ENCODE measurements at regions not wholly inside any gene's neighbourhood (a gene's known extent, or its start where the extent isn't known, plus 50 kb on each side); places are given as distances from the start of the nearest gene placed in this dataset.

GRCh38 chr16:60295451-60295850 lies 1561.3 kb upstream of the GOT2 start:
- H3K27me3 ChIP-seq (ENCODE audit: low read length): no peaks in the 10 kb centered on the region
- H3K9ac ChIP-seq (ENCODE audit: low read length): no peak overlapping the region
- H4K20me1 ChIP-seq (ENCODE audit: low read depth, low read length): no peaks in the 10 kb centered on the region
- H3K9me2 ChIP-seq (replicated peaks; ENCODE audit: insufficient read depth, low read length): no peaks in the 10 kb centered on the region
- H3K4me3 ChIP-seq (ENCODE audit: insufficient read depth, low read length, poor library complexity, severe bottlenecking): no peak overlapping the region
- H3K9me3 ChIP-seq (ENCODE audit: insufficient read depth, low read length): no peaks in the 10 kb centered on the region
- no peaks in the 10 kb centered on the region for H3F3A ChIP-seq (ENCODE audit: insufficient read depth)
- H3K27ac ChIP-seq (ENCODE audit: low read depth, low read length): no peak overlapping the region
- TF ChIP-seq CTCF (IDR thresholded peaks at IDR 0.05; ENCODE audit: insufficient read depth, low read length, poor library complexity, severe bottlenecking): no peak
- TF ChIP-seq EZH2phosphoT487 (conservative IDR thresholded peaks at IDR 0.05; ENCODE audit: low read length): no peak
- H3K36me3 ChIP-seq (ENCODE audit: low read length): no peaks in the 10 kb centered on the region
- H3K79me2 ChIP-seq (ENCODE audit: insufficient read depth, low read length): no peaks in the 10 kb centered on the region
- no peak overlapping the region for H2AFZ ChIP-seq (ENCODE audit: low read depth, low read length, severe bottlenecking)
- no peak overlapping the region for H3K4me2 ChIP-seq (ENCODE audit: low read depth, low read length, poor library complexity, severe bottlenecking)

DNA sequence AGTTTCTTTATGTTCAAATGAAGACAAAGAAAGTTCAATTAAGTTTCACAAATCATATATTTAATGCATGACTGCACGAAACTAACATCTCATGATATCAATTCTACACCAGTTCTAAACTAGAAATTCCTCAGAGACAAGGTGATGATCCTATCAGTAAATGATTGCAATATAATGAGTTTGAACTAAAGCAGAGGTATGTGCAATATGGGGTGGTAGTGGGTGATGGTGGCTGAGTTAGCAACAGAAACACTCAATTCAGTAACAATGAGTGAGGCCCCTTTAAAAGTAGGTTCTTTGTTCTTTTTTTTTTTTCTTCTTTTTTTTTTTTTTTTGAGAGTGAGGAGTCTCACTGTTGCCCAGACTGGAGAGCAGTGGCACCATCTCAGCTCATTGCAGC lies 1551.7 kb upstream of the GOT2 start:
- H3K9ac ChIP-seq (ENCODE audit: low read length): no peak overlapping the region

DNA sequence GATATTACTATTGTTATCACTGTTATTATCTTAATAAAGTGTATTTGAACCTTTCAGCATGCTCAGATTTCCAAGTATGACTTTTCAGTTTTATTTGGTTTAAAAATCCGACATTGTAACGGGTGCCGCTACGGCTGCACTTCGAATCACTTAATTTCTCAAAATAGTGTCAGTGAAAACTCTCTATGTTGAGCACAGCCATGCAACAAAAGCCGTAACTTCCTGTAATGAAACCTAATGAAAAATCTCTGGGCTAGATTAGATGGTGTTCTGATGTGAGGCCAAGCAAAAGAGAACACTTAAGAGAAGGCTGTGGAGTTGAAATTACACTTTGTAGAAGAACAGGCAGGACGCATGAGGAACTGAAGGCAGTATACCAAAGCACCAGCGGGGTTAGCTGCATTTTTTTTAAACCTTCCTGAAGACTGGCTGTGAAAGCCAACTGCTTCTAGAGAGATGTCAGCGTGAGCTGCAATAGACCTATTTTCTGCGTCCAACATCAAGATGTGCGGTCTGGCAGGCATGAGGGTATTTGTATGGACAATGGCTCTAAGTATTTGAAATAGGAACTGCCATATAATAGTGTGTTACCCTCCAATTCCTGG lies 1545.0 kb upstream of the GOT2 start:
- Histone ChIP-seq H3K27me3 (ENCODE audit: low read length) (no peaks in the 10 kb centered on the region), H3K4me2 (ENCODE audit: low read depth, low read length, poor library complexity, severe bottlenecking) (no peak overlapping the region), H3K79me2 (ENCODE audit: insufficient read depth, low read length) (no peaks in the 10 kb centered on the region), H3K4me3 (ENCODE audit: insufficient read depth, low read length, poor library complexity, severe bottlenecking) (no peak overlapping the region), H3K9me3 (ENCODE audit: insufficient read depth, low read length) (no peaks in the 10 kb centered on the region), H3K9me2 (replicated peaks; ENCODE audit: insufficient read depth, low read length) (no peaks in the 10 kb centered on the region), H3K27ac (ENCODE audit: low read depth, low read length) (no peak overlapping the region), H2AFZ (ENCODE audit: low read depth, low read length, severe bottlenecking) (no peak overlapping the region), H3F3A (ENCODE audit: insufficient read depth) (no peaks in the 10 kb centered on the region), H3K9ac (ENCODE audit: low read length) (no peak overlapping the region), H3K36me3 (ENCODE audit: low read length) (no peaks in the 10 kb centered on the region), H4K20me1 (ENCODE audit: low read depth, low read length) (no peaks in the 10 kb centered on the region)
- TF ChIP-seq CTCF (IDR thresholded peaks at IDR 0.05; ENCODE audit: insufficient read depth, low read length, poor library complexity, severe bottlenecking) (no peak), EZH2phosphoT487 (conservative IDR thresholded peaks at IDR 0.05; ENCODE audit: low read length) (no peak)

More for the DNA sequence above, 1551.7 kb upstream of the GOT2 start:
- Histone ChIP-seq H3K27ac (ENCODE audit: low read depth, low read length) (no peak overlapping the region), H2AFZ (ENCODE audit: low read depth, low read length, severe bottlenecking) (no peak overlapping the region), H3K9me3 (ENCODE audit: insufficient read depth, low read length) (no peaks in the 10 kb centered on the region), H4K20me1 (ENCODE audit: low read depth, low read length) (no peaks in the 10 kb centered on the region), H3K79me2 (ENCODE audit: insufficient read depth, low read length) (no peaks in the 10 kb centered on the region), H3K9me2 (replicated peaks; ENCODE audit: insufficient read depth, low read length) (no peaks in the 10 kb centered on the region), H3F3A (ENCODE audit: insufficient read depth) (no peaks in the 10 kb centered on the region), H3K27me3 (ENCODE audit: low read length) (no peaks in the 10 kb centered on the region), H3K36me3 (ENCODE audit: low read length) (no peaks in the 10 kb centered on the region), H3K4me2 (ENCODE audit: low read depth, low read length, poor library complexity, severe bottlenecking) (no peak overlapping the region), H3K4me3 (ENCODE audit: insufficient read depth, low read length, poor library complexity, severe bottlenecking) (no peak overlapping the region)
- TF ChIP-seq CTCF (IDR thresholded peaks at IDR 0.05; ENCODE audit: insufficient read depth, low read length, poor library complexity, severe bottlenecking): no peak
- no peak for TF ChIP-seq EZH2phosphoT487 (conservative IDR thresholded peaks at IDR 0.05; ENCODE audit: low read length)

Data from SU-DHL-6 (cell line).